HUES64 (cell line): ENCODE measurements at regions not wholly inside any gene's neighbourhood (a gene's known extent, or its start where the extent isn't known, plus 50 kb on each side); places are given as distances from the start of the nearest gene placed in this dataset.

Source experiments
- H3K27ac ChIP-seq: 2 replicates; pipeline ENCODE4 v1.7.0; 2013; ENCODE audit warnings: low read depth, low read length, inconsistent platforms
- H3K27me3 ChIP-seq: 2 replicates; pipeline ENCODE4 v1.6.1; 2013; ENCODE audit warnings: mild to moderate bottlenecking, low read length; ENCODE audit not compliant: insufficient read depth
- H3K36me3 ChIP-seq: 2 replicates; pipeline ENCODE4 v1.6.1; 2013; ENCODE audit warnings: mild to moderate bottlenecking, low read length; ENCODE audit not compliant: insufficient read depth
- H3K4me1 ChIP-seq: 2 replicates; pipeline ENCODE4 v1.6.1; 2013; ENCODE audit warnings: mild to moderate bottlenecking, low read length, moderate library complexity; ENCODE audit not compliant: insufficient read depth
- H3K4me3 ChIP-seq: 2 replicates; pipeline ENCODE4 v1.5.1; 2013; ENCODE audit warnings: mild to moderate bottlenecking, low read length, moderate library complexity
- H3K9ac ChIP-seq: 2 replicates; pipeline ENCODE4 v1.6.1; 2013; ENCODE audit warnings: mild to moderate bottlenecking, low read depth, low read length
- H3K9me3 ChIP-seq: 2 replicates; pipeline ENCODE4 v1.6.1; 2013; ENCODE audit warnings: low read depth, low read length; ENCODE audit not compliant: insufficient read depth
- WGBS: fragments of 150-250, 120-280 bp; methylation state at CpG from one replicate; pipeline ENCODE4 v1.1.7; 2013; ENCODE audit warnings: missing lambda C conversion rate; 5-methylcytosine and 5-hydroxymethylcytosine counted together

DNA sequence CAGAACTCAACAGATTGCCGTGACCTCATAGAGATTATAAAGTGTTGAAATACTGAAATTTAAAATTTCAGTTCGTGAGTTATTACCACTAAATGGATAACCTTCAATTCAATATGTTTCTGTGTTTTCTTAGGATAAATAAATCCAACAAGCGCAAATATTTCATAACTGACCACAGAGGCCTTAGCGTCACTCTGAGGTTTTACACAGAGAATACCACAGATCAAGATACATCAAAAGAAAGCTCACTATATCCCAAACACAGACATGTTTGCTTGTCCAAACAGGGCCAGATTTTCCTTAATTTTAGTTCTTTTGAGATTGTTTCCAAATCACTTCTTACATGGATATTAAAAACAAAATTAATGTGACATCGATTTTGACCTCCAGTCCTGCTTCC, 235.8 kb downstream of the EFNB2 start:
- Histone ChIP-seq H3K9ac (no peak overlapping the region), H3K4me3 (no peak overlapping the region), H3K4me1 (peaks cover 9% of the 10 kb centered on the region; the same call in 1 of the 2 replicates), H3K27ac (no peak overlapping the region), H3K27me3 (no peaks in the 10 kb centered on the region), H3K36me3 (no peaks in the 10 kb centered on the region), H3K9me3 (peaks cover 36% of the 10 kb centered on the region)
- whole genome bisulfite sequencing, result 95% methylated on average over 3 of the region's 5 CpGs

DNA sequence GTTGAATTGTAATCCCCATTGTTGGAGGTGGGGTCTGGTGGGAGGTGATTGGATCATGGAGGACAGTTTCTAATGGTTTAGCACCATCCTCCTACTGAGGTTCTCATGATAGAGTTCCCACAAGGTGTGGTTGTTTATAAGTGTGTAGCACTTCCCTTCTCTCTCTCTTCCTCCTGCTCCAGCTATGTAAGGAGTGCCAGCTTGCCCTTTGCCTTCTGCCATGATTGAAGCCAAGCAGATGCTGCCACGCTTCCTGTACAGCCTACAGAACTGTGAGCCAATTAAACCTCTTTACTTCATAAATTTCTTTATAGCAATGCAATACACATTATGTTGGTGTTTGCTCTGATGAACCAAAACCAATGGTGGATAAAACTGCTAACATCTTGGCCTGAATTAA, 238.2 kb downstream of the EFNB2 start:
- 0 out of 2 replicates have a peak, but pooled peaks cover 4% of the 10 kb centered on the region for H3K4me1 ChIP-seq
- H3K9ac ChIP-seq, result no peak overlapping the region
- H3K9me3 ChIP-seq, result peaks cover 20% of the 10 kb centered on the region
- no peaks in the 10 kb centered on the region for H3K27me3 ChIP-seq
- H3K36me3 ChIP-seq, result no peaks in the 10 kb centered on the region
- H3K27ac ChIP-seq, result no peak overlapping the region
- no peak overlapping the region for H3K4me3 ChIP-seq
- 97% methylated on average over 1 of the region's 1 CpG for WGBS

DNA sequence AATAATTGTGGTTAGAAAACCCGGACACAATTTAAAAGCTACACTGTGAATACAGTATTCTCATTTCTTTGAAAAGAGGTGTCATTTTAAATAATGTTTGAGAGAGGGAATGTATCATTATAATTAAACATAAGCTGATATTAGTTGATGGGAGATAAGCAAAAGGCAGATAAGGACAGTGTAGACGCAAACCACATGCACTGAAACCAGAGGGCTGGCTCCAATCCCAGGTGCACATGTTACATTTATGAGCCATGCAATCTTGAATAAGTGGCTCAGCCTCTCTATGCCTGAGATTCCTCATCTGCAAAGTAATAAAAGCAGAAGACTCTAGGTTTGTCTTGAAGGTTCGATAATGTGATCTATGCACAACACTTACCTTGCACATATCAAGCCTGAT, 238.7 kb downstream of the EFNB2 start:
- 0 out of 2 replicates have a peak, but pooled peaks cover 1% of the 10 kb centered on the region for H3K4me1 ChIP-seq
- no peak overlapping the region for H3K4me3 ChIP-seq
- H3K27me3 ChIP-seq, result no peaks in the 10 kb centered on the region
- H3K27ac ChIP-seq, result no peak overlapping the region
- H3K36me3 ChIP-seq, result no peaks in the 10 kb centered on the region
- no peak overlapping the region for H3K9ac ChIP-seq
- H3K9me3 ChIP-seq, result peaks cover 20% of the 10 kb centered on the region
- WGBS, result 93% methylated on average over 3 of the region's 3 CpGs

DNA sequence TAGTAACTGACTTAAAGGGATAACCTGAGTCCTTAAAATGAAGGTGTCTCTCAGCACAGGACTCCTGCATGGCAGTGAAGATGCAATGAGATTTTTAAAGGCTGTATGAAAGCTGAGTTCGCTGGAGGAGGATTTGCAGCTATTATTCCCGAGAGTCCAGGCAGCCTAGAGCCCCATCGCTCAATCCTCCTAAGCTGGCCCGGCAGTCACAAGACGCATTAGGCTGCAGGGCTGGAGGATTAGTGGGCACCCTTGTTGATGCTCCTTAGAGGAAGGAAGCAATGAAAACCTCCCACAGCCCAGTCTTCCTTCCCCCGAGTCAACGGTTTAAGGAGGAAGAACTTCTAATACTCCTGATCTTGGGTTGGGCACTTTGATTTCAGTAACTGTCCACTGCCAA, 239.5 kb downstream of the EFNB2 start:
- no peak overlapping the region for H3K27ac ChIP-seq
- WGBS, result 97% methylated on average over 7 of the region's 7 CpGs
- no peaks in the 10 kb centered on the region for H3K27me3 ChIP-seq
- no peaks in the 10 kb centered on the region for H3K36me3 ChIP-seq
- no peak overlapping the region for H3K4me3 ChIP-seq
- H3K9me3 ChIP-seq, result peaks cover 20% of the 10 kb centered on the region
- H3K9ac ChIP-seq, result no peak overlapping the region
- no peaks in the 10 kb centered on the region for H3K4me1 ChIP-seq

DNA sequence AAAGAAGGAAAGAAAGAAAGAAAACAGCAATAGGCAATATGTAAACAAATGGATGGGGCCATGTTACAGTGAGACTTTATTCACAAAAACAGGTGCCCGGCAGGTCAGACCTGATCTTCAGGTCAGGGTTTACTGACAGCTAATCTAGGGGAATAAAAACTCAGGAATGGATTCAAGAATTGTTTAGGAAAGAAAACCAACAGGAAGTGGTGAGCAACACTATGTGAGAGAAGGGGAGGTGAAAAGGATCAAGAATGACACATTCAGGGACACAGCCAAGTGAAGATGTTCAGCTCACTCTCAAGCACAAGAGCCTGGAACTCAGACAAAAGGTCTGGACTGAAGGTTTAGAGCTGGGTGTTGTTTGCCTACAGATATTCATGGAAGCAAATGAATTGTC, 244.5 kb downstream of the EFNB2 start:
- Histone ChIP-seq H3K9me3 (no peaks in the 10 kb centered on the region), H3K4me3 (no peak overlapping the region), H3K36me3 (no peaks in the 10 kb centered on the region), H3K4me1 (peaks cover 9% of the 10 kb centered on the region), H3K27ac (no peak overlapping the region), H3K27me3 (no peaks in the 10 kb centered on the region), H3K9ac (no peak overlapping the region)
- WGBS, result 95% methylated on average over 1 of the region's 1 CpG

DNA sequence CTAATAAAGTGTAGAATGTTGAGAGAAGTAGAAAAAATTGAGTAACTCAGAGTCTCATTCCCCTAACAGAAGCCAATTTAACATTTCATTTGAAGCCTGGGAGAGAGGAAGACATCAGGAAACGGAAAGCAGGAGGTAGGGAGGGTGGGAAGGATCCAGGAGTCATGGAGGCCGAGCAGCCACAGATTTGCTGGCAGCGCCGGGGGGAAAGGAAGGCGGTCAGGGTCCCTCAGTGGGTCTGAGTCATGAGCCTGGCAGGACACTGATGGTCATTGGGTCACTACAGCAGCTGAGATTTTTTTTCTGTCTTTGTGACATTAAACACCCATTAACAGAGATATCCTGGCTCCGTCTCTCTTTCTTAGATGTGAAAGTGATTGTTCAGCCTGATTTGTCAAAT, 248.1 kb downstream of the EFNB2 start:
- no peak overlapping the region for H3K9ac ChIP-seq
- no peaks in the 10 kb centered on the region for H3K27me3 ChIP-seq
- H3K27ac ChIP-seq, result no peak overlapping the region
- WGBS, result 93% methylated on average over 6 of the region's 6 CpGs
- H3K4me3 ChIP-seq, result no peak overlapping the region
- peaks cover 9% of the 10 kb centered on the region for H3K4me1 ChIP-seq
- no peaks in the 10 kb centered on the region for H3K9me3 ChIP-seq
- H3K36me3 ChIP-seq, result no peaks in the 10 kb centered on the region

DNA sequence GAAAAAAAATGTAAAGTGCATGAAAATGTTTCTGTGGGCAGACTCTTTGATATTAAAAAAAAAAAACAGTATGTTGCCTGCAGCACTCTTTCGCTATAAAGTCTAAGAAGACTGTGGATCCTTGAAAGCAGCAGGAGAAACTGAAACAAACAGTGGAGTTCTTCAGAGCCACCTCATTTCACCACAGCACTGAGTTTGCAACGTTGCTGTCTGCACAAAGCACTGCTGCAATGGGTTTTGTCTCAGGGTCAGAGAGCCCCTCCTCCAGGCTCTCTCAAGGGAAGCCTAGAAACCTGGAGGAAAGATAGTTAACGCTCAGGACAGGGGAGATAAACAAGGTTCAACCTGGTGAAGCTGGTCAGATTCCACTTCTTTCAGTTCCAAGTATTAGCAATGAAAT, 248.7 kb downstream of the EFNB2 start:
- Histone ChIP-seq H3K9ac (no peak overlapping the region), H3K9me3 (no peaks in the 10 kb centered on the region), H3K36me3 (no peaks in the 10 kb centered on the region), H3K27ac (no peak overlapping the region), H3K4me3 (no peak overlapping the region), H3K4me1 (peaks cover 9% of the 10 kb centered on the region), H3K27me3 (no peaks in the 10 kb centered on the region)
- 38% methylated on average over 3 of the region's 3 CpGs for WGBS

DNA sequence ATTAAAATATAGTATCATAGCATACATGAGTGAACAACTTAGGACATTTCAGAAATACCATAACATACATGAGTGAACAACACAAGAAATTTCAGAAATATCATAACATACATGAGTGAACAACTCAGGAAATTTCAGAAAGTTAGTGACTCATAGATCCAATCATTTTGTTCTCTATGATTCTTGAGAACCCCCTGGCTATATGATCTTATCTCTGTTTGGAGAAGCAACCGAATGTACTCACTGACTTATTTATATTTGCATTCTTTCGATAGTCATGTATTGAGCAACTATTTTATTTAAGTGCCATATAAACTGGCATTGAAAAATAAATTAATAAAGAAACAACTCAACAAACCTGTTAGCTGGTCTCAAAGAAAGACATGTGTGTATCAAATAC, 251.1 kb downstream of the EFNB2 start:
- Histone ChIP-seq H3K27ac (no peak overlapping the region), H3K27me3 (no peaks in the 10 kb centered on the region), H3K36me3 (no peaks in the 10 kb centered on the region), H3K9ac (no peak overlapping the region), H3K9me3 (no peaks in the 10 kb centered on the region), H3K4me3 (no peak overlapping the region), H3K4me1 (peaks cover 9% of the 10 kb centered on the region)
- WGBS, result 70% methylated on average over 1 of the region's 2 CpGs

DNA sequence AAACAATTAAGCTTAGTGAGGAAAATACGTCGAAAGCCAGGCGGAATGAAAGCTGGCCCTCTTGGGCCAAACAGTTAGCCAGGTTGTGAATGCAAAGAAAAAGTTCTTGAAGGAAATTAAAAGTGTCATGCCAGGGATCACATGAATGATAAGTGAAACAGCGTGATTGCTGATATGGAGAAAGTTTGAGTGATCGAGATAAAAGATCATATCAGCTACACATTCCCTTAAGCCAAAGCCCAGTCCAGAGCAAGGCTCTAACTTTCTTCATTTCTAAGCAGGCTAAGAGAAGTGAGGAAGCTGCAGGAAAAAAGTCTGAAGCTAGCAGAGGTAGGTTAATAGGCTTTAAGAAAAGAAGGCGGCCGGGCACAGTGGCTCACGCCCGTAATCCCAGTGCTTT, 254.0 kb downstream of the EFNB2 start:
- H3K36me3 ChIP-seq, result no peaks in the 10 kb centered on the region
- peaks cover 10% of the 10 kb centered on the region for H3K4me1 ChIP-seq
- H3K4me3 ChIP-seq, result no peak overlapping the region
- H3K27me3 ChIP-seq, result no peaks in the 10 kb centered on the region
- WGBS, result 84% methylated on average over 8 of the region's 9 CpGs
- H3K9me3 ChIP-seq, result no peaks in the 10 kb centered on the region
- H3K9ac ChIP-seq, result no peak overlapping the region
- no peak overlapping the region for H3K27ac ChIP-seq

DNA sequence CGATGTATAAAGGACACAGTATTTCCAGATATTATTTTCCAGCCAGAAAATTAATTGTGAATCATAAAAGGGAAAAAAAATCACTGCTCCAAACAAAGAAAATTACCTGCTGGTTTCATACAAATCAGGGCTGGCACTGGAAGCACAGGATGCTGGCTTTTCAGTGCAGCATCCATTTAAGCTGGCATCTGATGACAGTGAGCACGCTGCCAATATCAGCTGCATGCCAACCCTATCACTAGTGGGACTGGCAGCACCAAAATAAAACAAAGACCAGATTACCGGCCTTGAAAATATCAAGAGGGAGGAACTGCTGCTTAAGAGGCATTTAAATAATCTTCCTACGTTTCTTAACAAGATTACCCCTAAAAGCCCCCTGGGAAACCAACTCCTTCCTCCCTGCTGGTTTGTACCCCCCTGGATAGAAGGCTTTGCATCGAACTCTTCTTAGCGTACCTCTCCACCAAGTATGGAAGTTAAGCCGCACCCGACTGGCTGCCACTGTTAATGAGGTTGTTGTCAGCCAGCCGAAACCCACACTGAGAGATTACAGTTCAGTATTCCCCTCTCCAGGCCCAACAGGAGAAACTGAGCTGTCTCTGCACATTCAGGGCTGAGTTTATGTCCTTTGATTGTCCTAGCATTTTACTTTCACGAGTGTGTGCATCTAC, 257.8 kb downstream of the EFNB2 start:
- Histone ChIP-seq H3K4me3 (no peak overlapping the region), H3K27ac (no peak overlapping the region), H3K9ac (no peak overlapping the region), H3K36me3 (no peaks in the 10 kb centered on the region), H3K4me1 (peaks cover 9% of the 10 kb centered on the region; the same call in 1 of the 2 replicates), H3K27me3 (no peaks in the 10 kb centered on the region), H3K9me3 (no peaks in the 10 kb centered on the region)
- 80% methylated on average over 10 of the region's 10 CpGs for WGBS

DNA sequence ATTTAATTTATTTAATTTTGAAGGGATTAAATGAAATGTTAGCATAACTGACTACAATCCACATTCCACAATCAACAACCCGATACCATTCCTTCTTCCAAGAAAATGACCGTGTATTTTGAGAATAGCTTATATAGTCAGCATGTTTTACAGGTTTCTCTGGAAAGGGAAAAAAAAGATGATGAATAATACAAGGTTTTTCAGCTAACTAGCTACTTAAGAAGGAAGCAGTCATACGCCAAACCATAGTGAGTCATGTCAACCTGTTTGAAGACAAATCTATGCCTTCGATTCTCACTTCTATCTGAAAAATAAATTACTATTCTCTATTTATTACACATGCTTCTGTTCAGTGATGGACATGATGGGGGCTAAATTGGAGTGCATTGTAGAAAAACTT, 258.6 kb downstream of the EFNB2 start:
- no peaks in the 10 kb centered on the region for H3K36me3 ChIP-seq
- no peak overlapping the region for H3K27ac ChIP-seq
- 98% methylated on average over 3 of the region's 4 CpGs for WGBS
- no peak overlapping the region for H3K4me3 ChIP-seq
- no peaks in the 10 kb centered on the region for H3K27me3 ChIP-seq
- H3K4me1 ChIP-seq, result peaks cover 9% of the 10 kb centered on the region; the same call in 1 of the 2 replicates
- no peaks in the 10 kb centered on the region for H3K9me3 ChIP-seq
- H3K9ac ChIP-seq, result no peak overlapping the region
